ENCODE measurements at regions not wholly inside any gene's neighbourhood (a gene's known extent, or its start where the extent isn't known, plus 50 kb on each side); places are given as distances from the start of the nearest gene placed in this dataset.
"Not testable (repeated sequence)": the region's sequence is repeated elsewhere in the genome, so short reads cannot be mapped to it uniquely, and the experiment has no call there.

GRCh38 chr5:6321078-6321477, 57.3 kb downstream of the MED10 start:
- no peak for DNase-seq

GRCh38 chr5:6319116-6319515, 59.2 kb downstream of the MED10 start:
- no peak for DNase-seq

DNA sequence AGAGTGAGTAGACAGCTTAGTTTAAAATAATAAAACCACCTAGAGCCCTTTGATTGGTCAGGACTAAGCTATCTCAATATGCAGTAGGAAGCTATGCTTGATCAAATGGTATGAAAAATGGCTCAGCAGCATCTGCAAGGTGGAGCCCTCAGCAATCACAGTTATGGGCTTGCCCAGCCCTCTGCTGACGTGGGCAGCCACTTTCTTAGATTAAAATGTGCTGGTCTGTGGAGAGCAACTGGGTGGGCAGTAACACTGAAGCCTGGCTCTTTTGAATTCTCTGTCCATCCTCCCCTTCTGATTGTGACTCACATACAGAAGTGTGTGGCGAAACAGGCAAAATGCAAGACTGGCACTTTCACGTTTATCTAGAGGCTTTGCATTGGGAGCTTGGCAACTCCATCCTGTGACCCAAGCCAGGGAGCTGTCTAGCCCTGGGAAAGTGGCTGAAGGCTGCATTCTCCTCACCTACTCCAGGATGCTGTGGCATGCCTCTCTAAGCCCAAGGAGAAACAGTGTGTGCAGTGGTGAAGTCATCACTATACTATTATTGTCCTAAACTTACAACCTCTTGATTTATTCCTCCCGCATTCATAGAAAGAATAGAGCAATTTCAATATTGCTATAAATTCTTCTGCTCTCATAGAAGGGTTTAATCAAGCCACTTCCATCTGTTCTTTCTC, 61.1 kb downstream of the MED10 start:
- DNase-seq: no peak

DNA sequence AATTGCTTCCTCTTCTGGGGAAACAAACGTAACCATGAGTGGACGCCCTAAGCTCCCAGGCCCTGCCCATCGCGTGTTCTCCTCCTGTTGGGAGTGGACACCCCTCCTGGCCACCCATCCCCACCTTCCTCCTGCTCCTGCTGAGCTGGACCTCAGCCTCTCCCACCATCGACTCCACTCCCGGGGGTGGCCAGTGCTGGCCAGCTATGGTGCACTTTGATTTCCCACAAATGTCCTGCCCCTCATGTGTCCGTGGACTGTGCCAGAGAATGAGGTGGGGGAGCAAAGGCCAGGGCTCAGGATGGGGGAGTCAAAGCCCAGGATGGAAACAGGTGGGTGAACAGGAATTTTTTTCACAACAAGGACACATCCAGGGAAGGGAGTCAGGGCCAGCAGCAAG, 62.8 kb downstream of the MED10 start:
- DNase-seq: no peak

- no peak for DNase-seq
Observed at GRCh38 chr5:6311568-6312501, 66.5 kb downstream of the MED10 start.

GRCh38 chr5:6309949-6310348, 68.4 kb downstream of the MED10 start:
- no peak for DNase-seq

DNA sequence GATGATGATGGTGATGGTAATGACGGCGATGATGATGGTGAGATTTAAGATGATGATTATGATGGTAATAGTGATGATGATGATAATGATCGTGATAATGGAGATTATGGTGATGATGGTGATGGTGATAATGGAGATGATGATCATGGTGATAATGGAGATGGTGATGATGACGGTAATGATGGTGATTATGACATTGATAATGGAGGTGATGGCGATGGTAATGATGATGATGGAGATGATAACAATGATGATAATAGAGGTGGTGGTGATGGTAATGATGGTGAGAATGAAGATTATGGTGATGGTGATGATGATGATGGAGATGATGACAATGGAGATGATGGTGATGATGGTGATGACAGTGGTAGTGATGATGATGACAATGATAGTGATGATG, 69.7 kb downstream of the MED10 start:
- no peak for DNase-seq

GRCh38 chr5:6307304-6307703, 71.0 kb downstream of the MED10 start:
- no peak for DNase-seq

DNA sequence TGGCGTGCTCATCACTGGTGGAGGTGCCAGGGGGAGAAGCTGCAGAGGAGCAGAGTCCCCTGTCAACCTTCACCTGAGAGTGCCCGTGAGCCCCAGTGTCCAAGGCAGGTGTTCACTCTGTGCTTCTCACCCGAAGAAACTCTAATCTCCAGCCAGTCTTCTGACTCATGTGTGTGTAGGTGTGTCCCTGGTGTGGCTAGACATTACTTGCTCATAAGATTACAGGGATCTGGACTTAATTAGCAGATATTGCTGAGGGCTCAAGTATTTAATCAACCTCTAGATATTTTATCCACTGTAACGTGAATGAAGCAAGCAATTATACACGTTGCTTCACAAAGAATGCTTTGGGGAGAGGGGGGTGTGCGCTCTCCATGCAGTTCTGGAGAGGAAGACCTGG, 72.5 kb downstream of the MED10 start:
- DNase-seq: no peak

- DNase-seq: no peak
Observed at GRCh38 chr5:6302684-6303083, 75.7 kb downstream of the MED10 start.

DNA sequence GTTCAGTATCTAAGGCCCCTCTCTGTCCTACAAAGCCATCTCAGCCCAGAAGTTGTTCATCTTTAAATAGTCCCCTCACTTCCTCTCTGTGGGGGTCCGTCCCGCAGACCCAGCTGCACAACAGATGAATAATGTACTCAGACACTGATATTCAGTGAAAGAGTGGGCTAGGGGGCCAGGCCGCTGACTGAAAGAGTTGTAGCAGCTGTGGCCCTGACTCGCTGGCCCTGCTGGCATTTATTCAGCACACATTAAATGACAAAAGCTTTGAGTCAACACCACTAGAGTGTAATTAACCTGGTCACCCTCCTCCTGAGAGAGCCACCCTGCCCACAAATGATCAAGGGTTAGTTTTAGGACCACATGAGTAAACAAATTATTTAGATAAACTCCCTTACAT, 76.3 kb downstream of the MED10 start:
- no peak for DNase-seq

DNA sequence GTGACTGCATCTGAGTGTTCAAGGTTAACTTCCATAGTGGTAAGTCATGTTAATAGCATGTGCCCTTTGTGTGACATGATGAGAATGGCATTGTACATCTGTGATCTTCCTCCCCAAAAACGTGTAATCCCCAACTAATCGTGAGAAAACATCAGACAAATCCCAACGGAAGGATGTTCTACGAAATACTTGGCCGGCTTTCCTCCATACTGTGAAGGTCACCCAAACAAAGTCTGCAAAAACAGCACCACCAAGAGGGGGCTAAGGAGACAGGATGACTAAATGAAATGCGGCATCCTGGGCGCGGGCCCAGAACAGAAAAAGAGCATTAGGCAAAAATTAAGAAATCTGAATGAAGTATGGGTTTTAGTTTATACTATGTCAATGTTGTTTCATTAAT, 81.8 kb downstream of the MED10 start:
- no peak for DNase-seq

GRCh38 chr5:6291961-6292360, 86.4 kb downstream of the MED10 start:
- DNase-seq: peak; percentile 34

- DNase-seq: no peak
Observed at GRCh38 chr5:6289239-6289638, 89.1 kb downstream of the MED10 start.

DNA sequence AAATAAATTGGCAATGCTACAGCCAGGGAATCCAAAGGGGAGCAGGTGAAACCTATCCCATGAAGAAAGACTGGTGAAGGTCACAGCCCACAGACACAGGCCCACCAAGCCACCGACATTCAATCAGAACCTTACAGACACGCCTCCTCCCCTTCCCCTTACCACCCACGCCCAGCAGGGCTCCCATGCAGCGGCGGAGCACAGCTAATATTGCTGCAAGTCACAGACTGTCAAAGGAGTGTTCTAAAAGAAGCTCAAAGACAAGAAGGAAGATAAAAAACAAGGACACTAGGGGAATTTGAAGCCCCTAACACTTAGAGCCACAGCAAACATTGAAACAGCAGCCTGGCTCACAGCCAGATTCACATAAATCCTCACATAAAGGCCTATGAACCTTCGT, 91.2 kb downstream of the MED10 start:
- no peak for DNase-seq

DNA sequence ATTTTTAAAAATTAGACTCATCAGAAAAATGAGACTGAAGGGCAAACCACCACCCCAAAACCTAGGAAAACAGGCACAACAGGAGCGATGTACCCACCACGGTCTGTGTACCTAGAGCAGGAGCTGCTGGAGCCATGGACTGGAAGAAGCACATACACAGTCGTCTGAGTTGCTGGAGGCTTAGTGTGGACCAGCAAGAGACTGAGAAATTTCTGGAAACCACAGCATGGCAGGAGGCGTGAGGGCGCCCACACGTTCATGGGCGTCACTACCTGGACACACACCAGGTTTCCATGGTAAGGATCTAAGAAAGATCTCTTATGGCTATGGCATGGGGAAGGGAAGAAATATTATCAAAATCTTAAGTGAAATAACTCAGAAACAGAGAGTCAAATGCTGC, 91.9 kb downstream of the MED10 start:
- DNase-seq: no peak

DNA sequence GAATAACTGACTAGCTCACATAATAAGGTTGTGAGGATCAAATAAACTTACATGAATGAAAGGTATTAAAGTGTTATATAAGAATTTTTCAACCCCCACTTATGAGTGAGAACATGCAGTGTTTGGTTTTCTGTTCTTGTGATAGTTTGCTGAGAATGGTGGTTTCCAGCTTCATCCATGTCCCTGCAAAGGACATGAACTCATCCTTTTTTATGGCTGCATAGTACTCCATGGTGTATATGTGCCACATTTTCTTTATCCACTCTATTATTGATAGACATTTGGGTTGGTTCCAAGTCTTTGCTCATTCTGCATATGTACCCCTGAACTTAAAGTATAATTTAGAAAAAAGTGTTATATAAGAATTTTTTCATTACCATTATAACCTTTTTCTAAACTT, 93.9 kb downstream of the MED10 start:
- not testable (repeated sequence) for DNase-seq

- no peak for DNase-seq
Observed at GRCh38 chr5:6282352-6282751, 96.0 kb downstream of the MED10 start.

DNA sequence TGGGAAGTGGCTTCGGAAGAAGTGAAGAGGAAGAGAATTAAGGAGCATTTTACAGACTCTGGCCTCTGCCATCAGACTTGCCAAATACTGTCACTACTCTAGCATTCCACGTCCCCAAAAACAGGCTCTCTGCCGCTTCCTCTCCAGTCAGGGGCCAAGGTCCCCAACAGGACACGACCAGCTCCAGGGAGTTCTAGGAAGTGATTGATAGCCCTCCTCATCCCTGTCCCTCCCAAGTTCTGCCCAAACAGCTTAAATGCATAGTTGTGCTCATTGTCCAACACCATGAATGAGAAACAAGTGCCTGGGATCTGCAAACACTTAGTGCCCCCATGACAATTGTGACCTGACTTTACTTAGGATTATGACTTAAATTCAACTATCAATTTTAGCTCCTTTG, 96.5 kb downstream of the MED10 start:
- no peak for DNase-seq

DNA sequence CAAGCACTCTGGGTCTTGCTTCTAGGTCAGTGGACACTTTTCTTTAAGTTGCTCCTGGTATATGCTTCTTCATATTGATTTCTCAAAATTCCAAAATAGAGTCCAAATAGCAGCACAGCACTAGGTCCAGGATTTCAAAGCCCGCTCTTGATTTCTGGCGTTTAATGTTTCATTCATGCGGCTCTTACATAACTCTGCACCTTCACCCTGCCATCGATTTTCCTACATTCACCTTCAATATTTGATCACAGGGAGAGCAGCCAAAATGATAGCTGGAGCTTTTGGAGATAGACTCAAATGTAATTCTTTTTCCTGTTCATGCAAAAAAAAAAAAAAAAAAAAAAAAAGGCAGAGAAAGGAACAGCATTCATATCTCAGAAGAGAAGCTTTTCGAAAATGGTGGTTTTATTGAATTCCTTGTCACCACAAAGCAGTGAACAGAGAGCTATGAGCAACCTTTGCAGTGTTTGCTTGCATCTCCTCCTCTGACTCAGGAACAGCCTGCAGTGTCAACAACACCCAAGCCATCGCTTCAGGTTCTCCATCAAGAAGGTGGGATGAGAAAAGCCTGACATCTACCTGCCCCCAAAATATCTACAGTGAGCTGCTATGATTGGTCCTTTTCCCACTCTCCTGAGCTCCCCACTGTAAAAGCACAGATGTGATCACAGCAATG, 97.8 kb downstream of the MED10 start:
- DNase-seq: no peak

- no peak for DNase-seq
Observed at GRCh38 chr5:6279607-6280006, 98.7 kb downstream of the MED10 start.

- no peak for DNase-seq
Observed at GRCh38 chr5:6274846-6275543, 103.4 kb downstream of the MED10 start.

- DNase-seq: no peak
Observed at GRCh38 chr5:6273749-6274148, 104.6 kb downstream of the MED10 start.

Data from CD4-positive, alpha-beta T cell treated with Interleukin-17A for 1 hour (primary cell).